SK-N-SH treated with all-trans-retinoic acid at 6 μM for 48 hours (cell line): ENCODE measurements at regions not wholly inside any gene's neighbourhood (a gene's known extent, or its start where the extent isn't known, plus 50 kb on each side); places are given as distances from the start of the nearest gene placed in this dataset.

Experiments
- ATAC-seq: fragments of 200-7000 bp; cut with Tn5 transposase; 3 replicates; pipeline ENCODE4 v1.9.1; 2020; ENCODE audit warnings: mild to moderate bottlenecking, moderate library complexity
- ARNTL ChIP-seq: fragments of 450-650 bp; formaldehyde crosslinking; IDR thresholded peaks from 2 replicates; pipeline ENCODE4 v1.5.0; 2020; ENCODE audit warnings: low read depth, mild to moderate bottlenecking, moderate library complexity, borderline replicate concordance
- BACH2 ChIP-seq: fragments of 250-450 bp; sonication (Bioruptor Pico); IDR thresholded peaks from 2 replicates; pipeline ENCODE4 v1.9.0; 2021; ENCODE audit warnings: mild to moderate bottlenecking, borderline replicate concordance
- CREB5 ChIP-seq: fragments of 250-450 bp; sonication (Bioruptor Pico); IDR thresholded peaks from 2 replicates; pipeline ENCODE4 v1.5.1; 2020; ENCODE audit warnings: low read depth, mild to moderate bottlenecking, moderate library complexity
- ESRRG ChIP-seq: fragments of 250-450 bp; sonication (Bioruptor Pico); IDR thresholded peaks from 2 replicates; pipeline ENCODE4 v1.6.1; 2021; ENCODE audit warnings: mild to moderate bottlenecking
- GLIS3 ChIP-seq: fragments of 250-450 bp; sonication (Bioruptor Pico); IDR thresholded peaks from 2 replicates; pipeline ENCODE4 v1.5.0; 2020; ENCODE audit warnings: mild to moderate bottlenecking, moderate library complexity
- ISL1 ChIP-seq: fragments of 250-450 bp; sonication (Bioruptor Pico); IDR thresholded peaks from 2 replicates; pipeline ENCODE4 v2.1.2; 2022; ENCODE audit warnings: mild to moderate bottlenecking, moderate library complexity
- POU6F1 ChIP-seq: fragments of 250-450 bp; sonication (Bioruptor Pico); IDR thresholded peaks from 2 replicates; pipeline ENCODE4 v1.8.0; 2021; ENCODE audit warnings: low read depth, mild to moderate bottlenecking, moderate library complexity, borderline replicate concordance
- PPARA ChIP-seq: fragments of 250-450 bp; sonication (Bioruptor Pico); IDR thresholded peaks from 2 replicates; pipeline ENCODE4 v1.5.0; 2020; ENCODE audit warnings: mild to moderate bottlenecking, borderline replicate concordance
- SNAI2 ChIP-seq: fragments of 250-450 bp; sonication (Bioruptor Pico); IDR thresholded peaks from 2 replicates; pipeline ENCODE4 v1.5.0; 2020; ENCODE audit warnings: mild to moderate bottlenecking, moderate library complexity
- TCF4 ChIP-seq: fragments of 250-450 bp; sonication (Bioruptor Pico); IDR thresholded peaks from 2 replicates; pipeline ENCODE4 v1.8.0; 2021; ENCODE audit warnings: mild to moderate bottlenecking, moderate library complexity, borderline replicate concordance
- TOX ChIP-seq: fragments of 250-450 bp; sonication (Bioruptor Pico); IDR thresholded peaks from 2 replicates; pipeline ENCODE4 v1.8.0; 2021; ENCODE audit warnings: mild to moderate bottlenecking, moderate library complexity, borderline replicate concordance
- TSHZ2 ChIP-seq: fragments of 250-450 bp; sonication (Bioruptor Pico); IDR thresholded peaks from 2 replicates; pipeline ENCODE4 v1.5.0; 2020; ENCODE audit warnings: mild to moderate bottlenecking, moderate library complexity
- ZC3H10 ChIP-seq: fragments of 250-450 bp; sonication (Bioruptor Pico); IDR thresholded peaks from 2 replicates; pipeline ENCODE4 v1.5.1; 2021; ENCODE audit warnings: mild to moderate bottlenecking, moderate library complexity
- ZFP3 ChIP-seq: fragments of 250-450 bp; sonication (Bioruptor Pico); IDR thresholded peaks from 2 replicates; pipeline ENCODE4 v1.5.0; 2020; ENCODE audit warnings: mild to moderate bottlenecking, moderate library complexity
- ZFP30 ChIP-seq: fragments of 450-650 bp; formaldehyde crosslinking; IDR thresholded peaks from 2 replicates; pipeline ENCODE4 v1.5.0; 2022; ENCODE audit warnings: mild to moderate bottlenecking, moderate library complexity
- ZNF565 ChIP-seq: fragments of 450-650 bp; formaldehyde crosslinking; conservative IDR thresholded peaks from 2 replicates; pipeline ENCODE4 v1.5.0; 2020; ENCODE audit warnings: low read depth, mild to moderate bottlenecking, moderate library complexity
- ZNF8 ChIP-seq: fragments of 450-650 bp; formaldehyde crosslinking; IDR thresholded peaks from 2 replicates; pipeline ENCODE4 v1.5.0; 2020; ENCODE audit warnings: mild to moderate bottlenecking, moderate library complexity
- TF ChIP-seq, protein P1 (sequence below): fragments of 250-450 bp; sonication (Bioruptor Pico); IDR thresholded peaks from 2 replicates; pipeline ENCODE4 v1.8.0; 2020; ENCODE audit warnings: mild to moderate bottlenecking, moderate library complexity, borderline replicate concordance

DNA sequence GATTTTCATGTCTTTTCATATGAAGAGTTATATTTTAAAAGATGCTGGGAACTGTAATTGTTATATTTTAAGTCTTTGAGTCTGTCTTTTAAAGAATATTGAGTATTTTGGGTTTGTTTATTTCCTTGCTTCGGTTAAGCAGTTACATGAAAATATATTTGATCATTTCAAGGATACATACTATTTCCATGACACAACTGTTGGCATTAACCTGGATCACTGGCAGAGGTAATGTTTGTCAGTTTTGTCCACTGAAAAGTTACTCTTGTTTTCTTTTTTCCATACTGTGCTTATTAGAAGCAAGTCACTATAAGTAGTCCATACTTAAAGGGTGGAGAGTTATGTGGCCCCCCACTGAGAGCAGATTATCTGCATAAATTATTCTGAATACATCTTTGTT is 1142.0 kb upstream of the TMEFF2 start:
- no peak for TF ChIP-seq ISL1 (CRISPR knock-in tag)
- no peak for ATAC-seq

DNA sequence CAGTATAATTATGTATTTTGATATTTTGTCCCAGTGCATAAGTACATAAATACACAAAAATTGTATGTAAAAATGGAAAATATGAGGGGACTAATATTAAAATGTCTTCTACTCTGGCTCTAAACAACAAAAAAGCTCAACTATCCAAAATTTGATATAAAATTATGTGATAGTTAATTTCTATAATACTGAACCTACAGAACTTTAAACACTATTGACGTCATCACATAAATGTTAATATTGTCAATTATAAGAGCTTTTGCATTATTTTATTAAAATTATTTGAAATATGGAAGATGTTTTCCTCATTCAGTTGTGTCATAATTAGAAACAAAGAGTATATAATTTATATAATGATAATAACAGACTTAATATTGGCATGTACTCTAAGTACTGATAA is 1139.7 kb upstream of the TMEFF2 start:
- ATAC-seq: no peak
- TF ChIP-seq, protein P1, sequence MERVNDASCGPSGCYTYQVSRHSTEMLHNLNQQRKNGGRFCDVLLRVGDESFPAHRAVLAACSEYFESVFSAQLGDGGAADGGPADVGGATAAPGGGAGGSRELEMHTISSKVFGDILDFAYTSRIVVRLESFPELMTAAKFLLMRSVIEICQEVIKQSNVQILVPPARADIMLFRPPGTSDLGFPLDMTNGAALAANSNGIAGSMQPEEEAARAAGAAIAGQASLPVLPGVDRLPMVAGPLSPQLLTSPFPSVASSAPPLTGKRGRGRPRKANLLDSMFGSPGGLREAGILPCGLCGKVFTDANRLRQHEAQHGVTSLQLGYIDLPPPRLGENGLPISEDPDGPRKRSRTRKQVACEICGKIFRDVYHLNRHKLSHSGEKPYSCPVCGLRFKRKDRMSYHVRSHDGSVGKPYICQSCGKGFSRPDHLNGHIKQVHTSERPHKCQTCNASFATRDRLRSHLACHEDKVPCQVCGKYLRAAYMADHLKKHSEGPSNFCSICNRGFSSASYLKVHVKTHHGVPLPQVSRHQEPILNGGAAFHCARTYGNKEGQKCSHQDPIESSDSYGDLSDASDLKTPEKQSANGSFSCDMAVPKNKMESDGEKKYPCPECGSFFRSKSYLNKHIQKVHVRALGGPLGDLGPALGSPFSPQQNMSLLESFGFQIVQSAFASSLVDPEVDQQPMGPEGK (CRISPR knock-in tag): no peak
- no peak for TF ChIP-seq ZFP30 (CRISPR knock-in tag)
- no peak for TF ChIP-seq ZNF8 (CRISPR knock-in tag)
- TF ChIP-seq TSHZ2 (CRISPR knock-in tag): no peak
- TF ChIP-seq ESRRG (CRISPR knock-in tag): no peak
- no peak for TF ChIP-seq TCF4 (CRISPR knock-in tag)
- no peak for TF ChIP-seq CREB5
- TF ChIP-seq POU6F1 (CRISPR knock-in tag): no peak

DNA sequence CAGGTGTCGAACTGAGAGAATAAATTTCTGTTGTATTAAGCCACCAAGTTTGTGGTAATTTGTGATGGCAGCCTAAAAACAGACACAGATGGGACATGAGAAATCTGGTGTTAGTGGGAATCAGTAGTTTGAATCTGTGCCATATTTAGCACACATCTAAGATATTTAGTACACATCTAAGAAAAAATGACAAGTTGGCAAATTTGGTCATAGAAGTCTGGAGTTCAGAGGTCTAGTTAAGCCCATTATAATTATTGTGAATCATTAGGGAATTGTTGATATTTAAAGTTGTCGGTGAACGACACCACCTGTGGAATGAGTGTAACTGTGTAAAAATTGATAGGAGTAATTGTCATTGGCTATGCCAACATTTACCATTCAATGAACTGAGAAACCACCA is 1138.8 kb upstream of the TMEFF2 start:
- no peak for TF ChIP-seq ZFP30 (CRISPR knock-in tag)
- TF ChIP-seq ZNF8 (CRISPR knock-in tag): no peak
- TF ChIP-seq POU6F1 (CRISPR knock-in tag): no peak
- TF ChIP-seq ZFP3: no peak
- TF ChIP-seq PPARA: no peak
- no peak for TF ChIP-seq GLIS3 (CRISPR knock-in tag)
- TF ChIP-seq ISL1 (CRISPR knock-in tag): no peak
- no peak for TF ChIP-seq ZC3H10 (CRISPR knock-in tag)
- no peak for TF ChIP-seq SNAI2
- no peak for TF ChIP-seq ARNTL (CRISPR knock-in tag)
- TF ChIP-seq TCF4 (CRISPR knock-in tag): no peak
- no peak for TF ChIP-seq TOX (CRISPR knock-in tag)
- TF ChIP-seq BACH2 (CRISPR knock-in tag): no peak
- TF ChIP-seq ZNF565 (CRISPR knock-in tag): no peak
- ATAC-seq: no peak

- no peak for ATAC-seq
- no peak for TF ChIP-seq PPARA
- no peak for TF ChIP-seq ESRRG (CRISPR knock-in tag)
- no peak for TF ChIP-seq SNAI2
- no peak for TF ChIP-seq GLIS3 (CRISPR knock-in tag)
- no peak for TF ChIP-seq POU6F1 (CRISPR knock-in tag)
- TF ChIP-seq, all 23 proteins: peak for 0
Measured at GRCh38 chr2:193332941-193333340, 1138.2 kb upstream of the TMEFF2 start.
